ENCODE measurements at regions not wholly inside any gene's neighbourhood (a gene's known extent, or its start where the extent isn't known, plus 50 kb on each side); places are given as distances from the start of the nearest gene placed in this dataset.

GRCh38 chr5:2929779-2930178 is 178.3 kb upstream of the IRX2 start:
- TF ChIP-seq, protein P1, sequence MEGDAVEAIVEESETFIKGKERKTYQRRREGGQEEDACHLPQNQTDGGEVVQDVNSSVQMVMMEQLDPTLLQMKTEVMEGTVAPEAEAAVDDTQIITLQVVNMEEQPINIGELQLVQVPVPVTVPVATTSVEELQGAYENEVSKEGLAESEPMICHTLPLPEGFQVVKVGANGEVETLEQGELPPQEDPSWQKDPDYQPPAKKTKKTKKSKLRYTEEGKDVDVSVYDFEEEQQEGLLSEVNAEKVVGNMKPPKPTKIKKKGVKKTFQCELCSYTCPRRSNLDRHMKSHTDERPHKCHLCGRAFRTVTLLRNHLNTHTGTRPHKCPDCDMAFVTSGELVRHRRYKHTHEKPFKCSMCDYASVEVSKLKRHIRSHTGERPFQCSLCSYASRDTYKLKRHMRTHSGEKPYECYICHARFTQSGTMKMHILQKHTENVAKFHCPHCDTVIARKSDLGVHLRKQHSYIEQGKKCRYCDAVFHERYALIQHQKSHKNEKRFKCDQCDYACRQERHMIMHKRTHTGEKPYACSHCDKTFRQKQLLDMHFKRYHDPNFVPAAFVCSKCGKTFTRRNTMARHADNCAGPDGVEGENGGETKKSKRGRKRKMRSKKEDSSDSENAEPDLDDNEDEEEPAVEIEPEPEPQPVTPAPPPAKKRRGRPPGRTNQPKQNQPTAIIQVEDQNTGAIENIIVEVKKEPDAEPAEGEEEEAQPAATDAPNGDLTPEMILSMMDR (IDR thresholded peaks at IDR 0.05): no peak
- TF ChIP-seq RCOR1 (IDR thresholded peaks at IDR 0.05; ENCODE audit: low read length) (no peak), EZH2phosphoT487 (IDR thresholded peaks at IDR 0.05; ENCODE audit: borderline replicate concordance, low read depth) (no peak), FOSL2 (IDR thresholded peaks at IDR 0.05; ENCODE audit: borderline replicate concordance, low read depth) (no peak), RAD21 (IDR thresholded peaks at IDR 0.05; ENCODE audit: low read length) (no peak), GABPA (IDR thresholded peaks at IDR 0.05; ENCODE audit: low read depth) (no peak), POLR2AphosphoS5 (IDR thresholded peaks at IDR 0.05; ENCODE audit: low read depth, low read length) (no peak), FOXM1 (IDR thresholded peaks at IDR 0.05; ENCODE audit: low read depth) (no peak)
- TF ChIP-seq, protein P2, sequence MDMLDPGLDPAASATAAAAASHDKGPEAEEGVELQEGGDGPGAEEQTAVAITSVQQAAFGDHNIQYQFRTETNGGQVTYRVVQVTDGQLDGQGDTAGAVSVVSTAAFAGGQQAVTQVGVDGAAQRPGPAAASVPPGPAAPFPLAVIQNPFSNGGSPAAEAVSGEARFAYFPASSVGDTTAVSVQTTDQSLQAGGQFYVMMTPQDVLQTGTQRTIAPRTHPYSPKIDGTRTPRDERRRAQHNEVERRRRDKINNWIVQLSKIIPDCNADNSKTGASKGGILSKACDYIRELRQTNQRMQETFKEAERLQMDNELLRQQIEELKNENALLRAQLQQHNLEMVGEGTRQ (IDR thresholded peaks at IDR 0.05; ENCODE audit: borderline replicate concordance, low read depth, low read length): no peak
